GM21737 (cell line): ENCODE measurements at regions not wholly inside any gene's neighbourhood (a gene's known extent, or its start where the extent isn't known, plus 50 kb on each side); places are given as distances from the start of the nearest gene placed in this dataset.
"Not testable (repeated sequence)": the region's sequence is repeated elsewhere in the genome, so short reads cannot be mapped to it uniquely, and the experiment has no call there.

Experiments
- ATAC-seq: cut with Tn5 transposase; IDR thresholded peaks from one replicate; pipeline ENCODE4 v1.9.1; 2021; ENCODE audit warnings: mild to moderate bottlenecking, moderate library complexity; ENCODE audit not compliant: unreplicated experiment

DNA sequence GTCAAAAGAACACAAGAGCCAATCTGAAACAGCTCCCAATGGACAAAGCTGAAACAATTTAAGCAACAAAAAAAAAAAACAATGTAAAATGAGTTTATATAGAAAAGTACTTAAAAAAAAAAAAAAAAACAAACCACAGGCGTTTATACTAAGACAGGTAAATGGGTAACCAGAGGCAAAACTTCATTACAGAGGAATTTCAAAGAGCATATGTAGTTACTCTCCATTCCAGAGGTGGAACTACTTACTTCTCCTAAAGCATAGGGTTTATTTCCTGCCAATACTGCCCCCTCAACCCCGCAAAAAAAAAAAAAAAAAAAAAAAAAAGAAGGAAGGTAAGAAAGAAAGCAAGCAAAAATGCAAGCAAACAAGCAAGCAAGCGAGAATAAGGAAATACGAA is 132.9 kb downstream of the LIG4 start:
- no peak for ATAC-seq

GRCh38 chr13:108077284-108077683 is 138.1 kb downstream of the LIG4 start:
- no peak for ATAC-seq

DNA sequence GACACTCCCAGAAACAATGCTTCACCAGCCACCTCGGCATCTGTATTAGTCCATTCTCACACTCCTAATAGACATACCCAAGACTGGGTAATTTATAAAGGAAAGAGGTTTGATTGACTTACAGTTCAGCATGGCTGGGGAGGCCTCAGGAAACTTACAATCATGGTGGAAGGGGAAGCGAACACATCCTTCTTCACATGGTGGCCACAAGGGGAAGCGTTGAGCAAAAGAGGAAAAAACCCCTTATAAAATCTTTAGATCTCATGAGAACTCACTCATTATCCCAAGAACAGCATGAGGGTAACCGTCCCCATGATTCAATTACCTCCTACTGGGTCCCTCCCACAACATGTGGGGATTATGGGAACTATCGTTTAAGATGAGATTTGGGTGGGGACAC is 140.9 kb downstream of the LIG4 start:
- not testable (repeated sequence) for ATAC-seq

DNA sequence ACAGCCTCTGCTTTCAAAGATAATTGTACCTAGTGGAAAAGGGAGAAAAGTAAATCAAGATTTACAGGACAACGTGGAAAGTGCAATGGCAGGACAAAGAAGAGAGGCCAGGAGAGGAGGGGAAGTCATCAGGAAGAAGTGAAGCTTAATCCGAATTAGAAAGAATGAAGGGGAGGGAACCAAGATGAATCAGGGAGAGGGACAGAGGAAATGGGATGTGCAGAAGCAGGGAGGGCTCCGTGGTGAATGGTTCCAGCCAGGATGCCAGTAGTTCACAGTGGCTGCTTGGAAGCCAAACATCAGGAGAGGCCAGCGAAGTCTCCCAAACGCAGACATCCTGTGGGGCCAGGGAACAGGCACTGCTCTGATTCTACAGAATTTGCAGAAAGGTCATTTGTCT is 144.4 kb downstream of the LIG4 start:
- no peak for ATAC-seq

DNA sequence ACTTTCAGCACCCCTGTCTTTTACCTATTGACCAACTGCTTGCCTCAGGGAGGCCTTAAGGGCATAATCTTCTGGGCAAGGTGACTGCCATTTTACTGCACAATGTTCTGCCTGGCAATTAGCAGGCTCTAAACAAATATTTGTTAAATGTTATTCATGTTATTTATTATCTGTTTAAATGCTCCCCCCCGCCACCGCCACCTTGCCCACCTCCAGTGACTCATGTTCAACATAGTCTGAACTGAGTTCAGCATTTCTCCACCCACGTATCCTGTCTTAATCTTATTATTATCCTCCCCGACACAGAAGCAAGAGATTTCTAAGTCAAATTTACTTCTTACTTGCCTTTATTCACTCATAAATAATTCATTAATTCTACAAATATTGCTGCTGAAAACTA is 144.8 kb downstream of the LIG4 start:
- ATAC-seq = no peak

GRCh38 chr13:108069521-108070210 is 145.7 kb downstream of the LIG4 start:
- ATAC-seq = no peak

- ATAC-seq = not testable (repeated sequence)
Measured at GRCh38 chr13:108064372-108064771, 151.0 kb downstream of the LIG4 start.

DNA sequence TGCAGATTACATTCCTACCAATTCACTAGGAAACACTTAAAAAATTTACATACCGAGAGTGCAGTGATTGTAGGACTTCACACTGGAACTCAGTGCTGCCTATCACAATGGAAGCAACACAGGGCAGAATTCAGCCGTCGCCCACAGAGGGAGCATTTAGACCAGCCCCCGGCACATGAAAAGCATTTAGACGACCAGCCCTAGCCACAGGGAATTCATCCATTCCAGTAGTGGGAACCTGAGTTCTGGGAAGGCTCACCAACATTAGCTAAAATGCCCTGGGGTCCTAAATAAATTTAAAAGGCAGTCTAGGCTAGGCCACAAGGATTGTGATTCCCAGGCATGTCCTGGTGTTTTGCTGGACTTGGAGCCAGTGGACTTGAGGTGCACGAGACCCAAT is 155.2 kb downstream of the LIG4 start:
- no peak for ATAC-seq

GRCh38 chr13:108056278-108056677 is 159.1 kb downstream of the LIG4 start:
- no peak for ATAC-seq

- no peak for ATAC-seq
Measured at GRCh38 chr13:108049211-108049610, 166.1 kb downstream of the LIG4 start.

DNA sequence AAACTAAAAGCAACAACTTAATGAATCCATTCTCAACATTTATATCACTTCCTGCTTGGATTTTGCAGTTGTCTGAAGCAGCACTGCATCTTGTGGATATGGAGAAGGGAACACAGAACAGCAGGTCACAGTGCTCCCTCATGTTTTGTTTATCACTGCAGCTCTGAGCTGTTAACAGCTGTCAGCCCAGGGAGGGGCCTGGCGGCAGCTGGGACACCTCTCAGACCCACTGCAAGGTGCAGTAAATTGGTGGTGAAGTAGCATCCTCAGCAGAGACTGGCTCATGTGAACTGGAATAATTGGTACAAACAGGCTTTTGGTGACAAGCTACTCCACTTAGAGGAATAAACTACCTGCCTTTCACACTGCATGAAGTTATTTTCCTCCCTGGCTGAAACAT is 170.4 kb downstream of the LIG4 start:
- ATAC-seq = no peak

- ATAC-seq = not testable (repeated sequence)
Measured at GRCh38 chr13:108042866-108043265, 172.5 kb downstream of the LIG4 start.

- no peak for ATAC-seq
Measured at GRCh38 chr13:108037348-108037747, 178.0 kb downstream of the LIG4 start.

GRCh38 chr13:108036411-108036932 is 178.9 kb downstream of the LIG4 start:
- no peak for ATAC-seq

DNA sequence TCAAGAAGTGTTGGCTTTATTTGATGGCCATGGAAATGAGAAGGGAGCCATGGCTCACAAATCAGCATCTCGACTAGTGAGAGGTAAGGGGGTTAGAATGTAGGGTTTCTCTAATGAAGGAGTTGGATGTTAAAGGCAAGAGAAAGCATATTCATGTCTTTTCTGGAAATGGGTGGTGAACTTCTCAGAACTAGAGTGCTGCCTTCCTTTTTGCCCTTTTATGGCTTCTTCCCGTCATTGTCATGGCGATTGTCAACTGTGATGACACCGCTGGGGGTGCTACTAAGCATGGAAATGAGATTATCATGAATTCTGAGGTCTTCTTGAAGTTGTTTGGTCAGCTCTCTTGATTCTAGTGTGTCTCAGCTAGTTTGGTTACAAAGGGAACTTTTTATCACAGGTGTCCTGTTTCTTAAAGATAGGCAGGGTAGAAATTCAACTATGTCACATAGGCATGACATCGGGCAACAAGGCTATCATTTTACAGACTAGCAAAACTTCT is 180.4 kb downstream of the LIG4 start:
- no peak for ATAC-seq

DNA sequence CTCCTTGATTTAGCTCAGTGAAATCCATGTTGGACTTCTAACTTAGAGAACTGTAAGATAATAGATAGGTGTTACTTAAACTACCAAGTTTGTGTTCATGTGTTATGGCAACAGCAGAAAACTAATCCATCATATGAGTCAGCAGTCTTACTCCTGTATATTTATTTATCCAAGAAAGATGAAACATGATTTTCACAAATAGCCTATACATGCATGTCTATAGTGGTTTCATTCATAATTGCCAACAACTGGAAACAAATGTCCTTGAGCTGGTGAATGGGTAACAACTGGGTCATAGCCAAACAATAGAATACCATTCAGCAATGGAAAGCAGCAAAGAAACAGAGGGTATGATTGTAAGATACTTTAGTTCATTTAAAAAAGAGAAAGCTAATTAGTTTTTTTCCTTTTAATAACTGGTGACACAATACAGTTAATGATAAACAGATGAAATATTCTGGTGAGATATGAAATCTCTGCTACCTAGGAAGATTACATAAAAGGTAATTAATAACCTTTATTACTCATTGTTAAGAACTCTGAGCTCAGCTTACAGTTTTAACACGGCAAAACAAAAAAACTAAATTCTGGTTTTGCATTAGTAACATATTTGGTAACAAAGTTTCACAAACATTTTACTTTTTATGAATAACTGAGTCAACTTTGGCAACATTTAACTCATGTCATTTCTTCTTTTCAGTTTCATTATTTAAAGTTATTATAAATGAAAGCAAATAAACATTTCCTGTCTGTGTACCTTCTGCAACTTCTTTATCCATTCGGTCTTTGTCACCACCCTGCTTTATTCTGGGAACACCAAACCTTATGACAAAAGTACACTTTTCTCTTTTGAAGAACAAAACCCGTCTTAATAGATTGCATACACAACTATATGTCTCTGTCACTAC is 181.3 kb downstream of the LIG4 start:
- ATAC-seq = no peak

GRCh38 chr13:108031865-108032264 is 183.5 kb downstream of the LIG4 start:
- no peak for ATAC-seq

- ATAC-seq = no peak
Measured at GRCh38 chr13:108030769-108031168, 184.6 kb downstream of the LIG4 start.

- no peak for ATAC-seq
Measured at GRCh38 chr13:108026680-108027410, 188.5 kb downstream of the LIG4 start.

- ATAC-seq = no peak
Measured at GRCh38 chr13:108020027-108020426, 195.3 kb downstream of the LIG4 start.

DNA sequence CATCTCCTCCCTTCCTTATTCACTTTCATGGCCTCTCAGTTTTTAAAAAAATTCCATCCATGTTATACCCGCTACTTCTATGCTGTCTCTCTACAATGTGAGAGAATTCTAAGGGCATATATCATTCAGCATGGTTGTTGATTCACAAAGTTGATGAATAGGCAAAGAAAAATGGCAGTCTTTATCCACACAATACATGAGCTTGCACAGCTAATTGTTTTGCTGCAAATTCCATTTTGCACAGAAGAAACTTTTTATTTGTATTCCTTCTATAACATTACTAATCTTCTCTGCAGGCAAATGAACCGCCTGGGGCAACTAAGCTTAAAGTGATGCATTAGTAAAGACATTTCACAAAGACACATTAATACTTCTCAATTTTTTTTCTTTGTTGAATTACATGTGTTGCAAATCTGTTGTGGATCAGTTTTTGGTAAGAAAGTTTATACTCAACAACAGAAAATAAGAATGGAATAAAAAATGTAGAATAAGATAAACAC is 196.9 kb downstream of the LIG4 start:
- ATAC-seq = no peak
